Sciatic nerve (tissue), 2 donors: ENCODE measurements at regions not wholly inside any gene's neighbourhood (a gene's known extent, or its start where the extent isn't known, plus 50 kb on each side); places are given as distances from the start of the nearest gene placed in this dataset.
"Not testable (repeated sequence)": the region's sequence is repeated elsewhere in the genome, so short reads cannot be mapped to it uniquely, and the experiment has no call there.

Experiments used
- ATAC-seq: fragments of 200-7000 bp; cut with Tn5 transposase; one replicate; pipeline ENCODE4 v1.9.1; 2020; ENCODE audit warnings: mild to moderate bottlenecking, moderate library complexity
- DNase-seq: peaks from one replicate; pipeline ENCODE4 v3.0.0-alpha.2; 2020; ENCODE audit warnings: low spot score
- intact Hi-C: fragments of 100-400 bp; cut with DNase I; formaldehyde crosslinking; loops from one replicate; pipeline ENCODE4 v1.14.2; 2022
- donor health status: DM: no; HTN: no; CAD: no.
- donor health status: DM: no; HTN: no; CAD: no.

- DNase-seq (no peak), ATAC-seq (no peak)
- intact Hi-C loops = no loop called here
These were observed 77.8 kb downstream of the TEX36 start for GRCh38 chr10:125605167-125605566.

- ATAC-seq (no peak), DNase-seq (no peak)
- intact Hi-C loops = no loop called here
These were observed 80.1 kb downstream of the TEX36 start for GRCh38 chr10:125602825-125603224.

- intact Hi-C loops = no loop called here
- DNase-seq = no peak
- no peak for ATAC-seq
These were observed 83.8 kb downstream of the TEX36 start for GRCh38 chr10:125599194-125599593.

- ATAC-seq = no peak
- DNase-seq = no peak
- intact Hi-C loops = no loop called here
These were observed 87.1 kb downstream of the TEX36 start for GRCh38 chr10:125595911-125596310.

GRCh38 chr10:125593644-125594043 lies 89.3 kb downstream of the TEX36 start:
- no peak for DNase-seq
- ATAC-seq = no peak
- intact Hi-C loops = no loop called here

GRCh38 chr10:125592897-125593296 lies 90.1 kb downstream of the TEX36 start:
- no peak for ATAC-seq
- intact Hi-C loops = no loop called here

GRCh38 chr10:125591886-125592285 lies 91.1 kb downstream of the TEX36 start:
- intact Hi-C loops = no loop called here

More at GRCh38 chr10:125592897-125593296, 90.1 kb downstream of the TEX36 start:
- DNase-seq = no peak

GRCh38 chr10:125588738-125589137 lies 94.2 kb downstream of the TEX36 start:
- ATAC-seq, DNase-seq, intact Hi-C loops: not testable (repeated sequence)

More at GRCh38 chr10:125591886-125592285, 91.1 kb downstream of the TEX36 start:
- DNase-seq (no peak), ATAC-seq (no peak)

- ATAC-seq = no peak
- intact Hi-C loops = no loop called here
- no peak for DNase-seq
These were observed 98.0 kb downstream of the TEX36 start for GRCh38 chr10:125584954-125585353.

- ATAC-seq (no peak), DNase-seq (no peak)
- intact Hi-C loops = no loop called here
These were observed 104.2 kb downstream of the TEX36 start for GRCh38 chr10:125578658-125579315.

- intact Hi-C loops = no loop called here
- ATAC-seq = no peak
- DNase-seq = no peak
These were observed 107.1 kb downstream of the TEX36 start for GRCh38 chr10:125575843-125576242.

GRCh38 chr10:125568156-125568555 lies 114.8 kb downstream of the TEX36 start:
- no peak for ATAC-seq
- intact Hi-C loops = no loop called here
- no peak for DNase-seq

- intact Hi-C loops = no loop called here
- DNase-seq (no peak), ATAC-seq (no peak)
These were observed 115.4 kb downstream of the TEX36 start for GRCh38 chr10:125567529-125567928.

GRCh38 chr10:125565046-125565445 lies 117.9 kb downstream of the TEX36 start:
- ATAC-seq = no peak
- DNase-seq = no peak
- intact Hi-C loops = no loop called here

GRCh38 chr10:125564570-125564969 lies 118.4 kb downstream of the TEX36 start:
- ATAC-seq = no peak
- intact Hi-C loops = no loop called here

GRCh38 chr10:125562737-125563136 lies 120.2 kb downstream of the TEX36 start:
- intact Hi-C loops = no loop called here
- ATAC-seq = no peak
- no peak for DNase-seq

More at GRCh38 chr10:125564570-125564969, 118.4 kb downstream of the TEX36 start:
- no peak for DNase-seq

GRCh38 chr10:125560947-125561346 lies 122.0 kb downstream of the TEX36 start:
- no peak for ATAC-seq
- DNase-seq = no peak
- intact Hi-C loops = no loop called here

- no peak for DNase-seq
- ATAC-seq = no peak
- intact Hi-C loops = no loop called here
These were observed 123.8 kb downstream of the TEX36 start for GRCh38 chr10:125559210-125559609.

GRCh38 chr10:125557801-125558505 lies 125.0 kb downstream of the TEX36 start:
- DNase-seq (no peak), ATAC-seq (no peak)
- intact Hi-C loops = no loop called here

GRCh38 chr10:125557311-125557710 lies 125.7 kb downstream of the TEX36 start:
- no peak for DNase-seq
- ATAC-seq = no peak
- intact Hi-C loops = no loop called here

GRCh38 chr10:125556882-125557281 lies 126.1 kb downstream of the TEX36 start:
- DNase-seq = no peak
- intact Hi-C loops = no loop called here
- no peak for ATAC-seq
